HG02938 (cell line): ENCODE measurements at regions not wholly inside any gene's neighbourhood (a gene's known extent, or its start where the extent isn't known, plus 50 kb on each side); places are given as distances from the start of the nearest gene placed in this dataset.
"Not testable (repeated sequence)": the region's sequence is repeated elsewhere in the genome, so short reads cannot be mapped to it uniquely, and the experiment has no call there.

ENCODE experiments used
- ATAC-seq: cut with Tn5 transposase; IDR thresholded peaks from one replicate; pipeline ENCODE4 v1.9.1; 2021; ENCODE audit warnings: mild to moderate bottlenecking, moderate library complexity; ENCODE audit not compliant: unreplicated experiment

GRCh38 chr17:79560527-79560926, 50.3 kb downstream of the RBFOX3 start:
- ATAC-seq, result no peak

- ATAC-seq, result no peak
Observed at GRCh38 chr17:79559111-79559887, 51.6 kb downstream of the RBFOX3 start.

- no peak for ATAC-seq
Observed at GRCh38 chr17:79558091-79558900, 52.6 kb downstream of the RBFOX3 start.

- ATAC-seq, result no peak
Observed at GRCh38 chr17:79557276-79558090, 53.4 kb downstream of the RBFOX3 start.

- no peak for ATAC-seq
Observed at GRCh38 chr17:79556271-79556670, 54.6 kb downstream of the RBFOX3 start.

- ATAC-seq, result no peak
Observed at GRCh38 chr17:79555543-79555942, 55.3 kb downstream of the RBFOX3 start.

GRCh38 chr17:79554346-79554745, 56.5 kb downstream of the RBFOX3 start:
- not testable (repeated sequence) for ATAC-seq

- no peak for ATAC-seq
Observed at GRCh38 chr17:79552824-79553223, 58.0 kb downstream of the RBFOX3 start.

- no peak for ATAC-seq
Observed at GRCh38 chr17:79552405-79552804, 58.4 kb downstream of the RBFOX3 start.

- ATAC-seq, result no peak
Observed at GRCh38 chr17:79549141-79549915, 61.5 kb downstream of the RBFOX3 start.

- ATAC-seq, result no peak
Observed at GRCh38 chr17:79548116-79548515, 62.7 kb downstream of the RBFOX3 start.

GRCh38 chr17:79547586-79547985, 63.3 kb downstream of the RBFOX3 start:
- no peak for ATAC-seq

GRCh38 chr17:79547171-79547570, 63.7 kb downstream of the RBFOX3 start:
- ATAC-seq, result not testable (repeated sequence)

- no peak for ATAC-seq
Observed at GRCh38 chr17:79546386-79546785, 64.5 kb downstream of the RBFOX3 start.

GRCh38 chr17:79545251-79546005, 65.4 kb downstream of the RBFOX3 start:
- no peak for ATAC-seq

GRCh38 chr17:79544142-79544914, 66.5 kb downstream of the RBFOX3 start:
- no peak for ATAC-seq

- no peak for ATAC-seq
Observed at GRCh38 chr17:79543531-79543930, 67.3 kb downstream of the RBFOX3 start.

- ATAC-seq, result no peak
Observed at GRCh38 chr17:79542718-79543117, 68.1 kb downstream of the RBFOX3 start.
